ENCODE measurements at regions not wholly inside any gene's neighbourhood (a gene's known extent, or its start where the extent isn't known, plus 50 kb on each side); places are given as distances from the start of the nearest gene placed in this dataset.

GRCh38 chr3:127042634-127043033 is 59.7 kb downstream of the PLXNA1 start:
- no peaks in the 10 kb centered on the region for H3K79me2 ChIP-seq (ENCODE audit: insufficient read depth, low read length)
- H3K36me3 ChIP-seq (ENCODE audit: low read length) = no peaks in the 10 kb centered on the region
- no peak overlapping the region for H3K4me3 ChIP-seq (ENCODE audit: insufficient read depth, low read length, poor library complexity, severe bottlenecking)
- no peaks in the 10 kb centered on the region for H3F3A ChIP-seq (ENCODE audit: insufficient read depth)
- H3K9me3 ChIP-seq (ENCODE audit: insufficient read depth, low read length) = no peaks in the 10 kb centered on the region
- H3K4me2 ChIP-seq (ENCODE audit: low read depth, low read length, poor library complexity, severe bottlenecking) = no peak overlapping the region
- no peaks in the 10 kb centered on the region for H4K20me1 ChIP-seq (ENCODE audit: low read depth, low read length)
- no peak overlapping the region for H3K9ac ChIP-seq (ENCODE audit: low read length)
- H2AFZ ChIP-seq (ENCODE audit: low read depth, low read length, severe bottlenecking) = no peak overlapping the region
- H3K27ac ChIP-seq (ENCODE audit: low read depth, low read length) = no peak overlapping the region
- TF ChIP-seq EZH2phosphoT487 (conservative IDR thresholded peaks at IDR 0.05; ENCODE audit: low read length) (no peak), CTCF (IDR thresholded peaks at IDR 0.05; ENCODE audit: insufficient read depth, low read length, poor library complexity, severe bottlenecking) (no peak)
- H3K9me2 ChIP-seq (replicated peaks; ENCODE audit: insufficient read depth, low read length) = no peaks in the 10 kb centered on the region
- H3K27me3 ChIP-seq (ENCODE audit: low read length) = no peaks in the 10 kb centered on the region

- TF ChIP-seq CTCF (IDR thresholded peaks at IDR 0.05; ENCODE audit: insufficient read depth, low read length, poor library complexity, severe bottlenecking) (no peak), EZH2phosphoT487 (conservative IDR thresholded peaks at IDR 0.05; ENCODE audit: low read length) (no peak)
- no peak overlapping the region for H3K27ac ChIP-seq (ENCODE audit: low read depth, low read length)
- H3K4me2 ChIP-seq (ENCODE audit: low read depth, low read length, poor library complexity, severe bottlenecking) = no peak overlapping the region
Observed at GRCh38 chr3:127043041-127043641, 60.2 kb downstream of the PLXNA1 start.

GRCh38 chr3:127043731-127044510 is 61.0 kb downstream of the PLXNA1 start:
- Histone ChIP-seq H3K9me2 (replicated peaks; ENCODE audit: insufficient read depth, low read length) (no peaks in the 10 kb centered on the region), H4K20me1 (ENCODE audit: low read depth, low read length) (no peaks in the 10 kb centered on the region), H3F3A (ENCODE audit: insufficient read depth) (no peaks in the 10 kb centered on the region), H2AFZ (ENCODE audit: low read depth, low read length, severe bottlenecking) (no peak overlapping the region), H3K9ac (ENCODE audit: low read length) (no peak overlapping the region), H3K4me2 (ENCODE audit: low read depth, low read length, poor library complexity, severe bottlenecking) (no peak overlapping the region), H3K4me3 (ENCODE audit: insufficient read depth, low read length, poor library complexity, severe bottlenecking) (no peak overlapping the region), H3K36me3 (ENCODE audit: low read length) (no peaks in the 10 kb centered on the region), H3K9me3 (ENCODE audit: insufficient read depth, low read length) (peaks cover 7% of the 10 kb centered on the region; the same call in 1 of the 2 replicates), H3K79me2 (ENCODE audit: insufficient read depth, low read length) (no peaks in the 10 kb centered on the region), H3K27me3 (ENCODE audit: low read length) (no peaks in the 10 kb centered on the region), H3K27ac (ENCODE audit: low read depth, low read length) (no peak overlapping the region)
- TF ChIP-seq CTCF (IDR thresholded peaks at IDR 0.05; ENCODE audit: insufficient read depth, low read length, poor library complexity, severe bottlenecking) (no peak), EZH2phosphoT487 (conservative IDR thresholded peaks at IDR 0.05; ENCODE audit: low read length) (no peak)

More at GRCh38 chr3:127043041-127043641, 60.2 kb downstream of the PLXNA1 start:
- no peak overlapping the region for H2AFZ ChIP-seq (ENCODE audit: low read depth, low read length, severe bottlenecking)
- H3K27me3 ChIP-seq (ENCODE audit: low read length) = no peaks in the 10 kb centered on the region
- H3K9me3 ChIP-seq (ENCODE audit: insufficient read depth, low read length) = no peaks in the 10 kb centered on the region
- no peak overlapping the region for H3K9ac ChIP-seq (ENCODE audit: low read length)
- H4K20me1 ChIP-seq (ENCODE audit: low read depth, low read length) = no peaks in the 10 kb centered on the region
- no peaks in the 10 kb centered on the region for H3K36me3 ChIP-seq (ENCODE audit: low read length)
- no peaks in the 10 kb centered on the region for H3K9me2 ChIP-seq (replicated peaks; ENCODE audit: insufficient read depth, low read length)
- no peak overlapping the region for H3K4me3 ChIP-seq (ENCODE audit: insufficient read depth, low read length, poor library complexity, severe bottlenecking)
- no peaks in the 10 kb centered on the region for H3F3A ChIP-seq (ENCODE audit: insufficient read depth)
- no peaks in the 10 kb centered on the region for H3K79me2 ChIP-seq (ENCODE audit: insufficient read depth, low read length)

Data from SU-DHL-6 (cell line).